IMR-90 (cell line): ENCODE measurements at regions not wholly inside any gene's neighbourhood (a gene's known extent, or its start where the extent isn't known, plus 50 kb on each side); places are given as distances from the start of the nearest gene placed in this dataset.

ENCODE experiments used
- ATAC-seq: fragments of 200-7000 bp; cut with Tn5 transposase; 2 replicates; pipeline ENCODE4 v1.9.1; 2020; ENCODE audit warnings: low read depth, mild to moderate bottlenecking, moderate library complexity
- BruUV-seq: library from RNA; stranded (reverse); fragments of 400-500 nt; replicated peaks from 2 replicates; lab custom pipeline; 2021; lab: Mats Ljungman, UMichigan
- CTCF ChIA-PET: fragments of 300-600 bp; formaldehyde crosslinking; extraction: SDS; loops from one replicate; lab custom pipeline; 2021; ENCODE audit warnings: antibody characterized with exemption; lab: Yijun Ruan, JAX
- POLR2A ChIA-PET: fragments of 300-600 bp; sonication (Branson Sonifier 250); formaldehyde crosslinking; loops from one replicate; lab custom pipeline; 2022; ENCODE audit warnings: antibody characterized with exemption; ENCODE audit not compliant: unreplicated experiment; lab: Charles Lee
- DNase-seq: peaks from one replicate; pipeline ENCODE4 v3.0.0; 2013
- H2AFZ ChIP-seq: replicated peaks from 2 replicates; pipeline ENCODE3; 2013; ENCODE audit warnings: low read length, mild to moderate bottlenecking; ENCODE audit not compliant: poor library complexity
- H2AK5ac ChIP-seq: 2 replicates; pipeline ENCODE4 v1.6.1; 2013; ENCODE audit warnings: low read depth, low read length, inconsistent platforms
- H2AK9ac ChIP-seq: replicated peaks from 2 replicates; pipeline ENCODE3; 2013; ENCODE audit warnings: mild to moderate bottlenecking, low read depth, low read length, moderate library complexity; ENCODE audit not compliant: poor library complexity
- H2BK120ac ChIP-seq: 2 replicates; pipeline ENCODE4 v1.6.1; 2013; ENCODE audit warnings: low read depth, low read length, inconsistent platforms
- H2BK15ac ChIP-seq: 3 replicates; pipeline ENCODE4 v1.6.1; 2013; ENCODE audit warnings: low read depth, low read length, inconsistent platforms
- H2BK20ac ChIP-seq: 2 replicates; pipeline ENCODE4 v1.6.1; 2013; ENCODE audit warnings: low read depth, mild to moderate bottlenecking, inconsistent platforms, low read length, moderate library complexity
- H2BK5ac ChIP-seq: 2 replicates; pipeline ENCODE4 v1.6.1; 2013; ENCODE audit warnings: mild to moderate bottlenecking, low read depth, low read length, inconsistent platforms; ENCODE audit not compliant: poor library complexity, severe bottlenecking
- H3K14ac ChIP-seq: replicated peaks from 2 replicates; pipeline ENCODE4 v1.6.1; 2013; ENCODE audit warnings: low read depth, low read length, inconsistent platforms
- H3K18ac ChIP-seq: 2 replicates; pipeline ENCODE4 v1.6.1; 2013; ENCODE audit warnings: low read depth, low read length, control low read depth
- H3K23ac ChIP-seq: 2 replicates; pipeline ENCODE4 v1.6.1; 2013; ENCODE audit warnings: low read depth, low read length, inconsistent platforms
- H3K27ac ChIP-seq: 2 replicates; pipeline ENCODE4 v1.5.1; 2013; ENCODE audit warnings: mild to moderate bottlenecking, control low read depth, low read length; ENCODE audit not compliant: insufficient read depth
- H3K27me3 ChIP-seq: 2 replicates; pipeline ENCODE4 v1.6.1; 2013; ENCODE audit warnings: low read length; ENCODE audit not compliant: control insufficient read depth, insufficient read depth
- H3K36me3 ChIP-seq: 2 replicates; pipeline ENCODE4 v1.6.1; 2013; ENCODE audit warnings: low read length, mixed read lengths; ENCODE audit not compliant: control insufficient read depth, insufficient read depth
- H3K4ac ChIP-seq: 2 replicates; pipeline ENCODE4 v1.6.1; 2013; ENCODE audit warnings: low read depth, low read length, inconsistent platforms
- H3K4me1 ChIP-seq: 2 replicates; pipeline ENCODE4 v1.6.1; 2013; ENCODE audit warnings: low read length, mixed read lengths; ENCODE audit not compliant: control insufficient read depth, insufficient read depth
- H3K4me2 ChIP-seq: 2 replicates; pipeline ENCODE4 v1.6.1; 2013; ENCODE audit warnings: low read depth, mild to moderate bottlenecking, control low read depth, low read length, moderate library complexity
- H3K4me3 ChIP-seq: 2 replicates; pipeline ENCODE4 v1.5.1; 2013; ENCODE audit warnings: low read depth, mild to moderate bottlenecking, control low read depth, low read length, moderate library complexity; ENCODE audit not compliant: insufficient read depth
- H3K56ac ChIP-seq: 2 replicates; pipeline ENCODE4 v1.6.1; 2013; ENCODE audit warnings: low read length, inconsistent platforms; ENCODE audit not compliant: insufficient read depth; ENCODE audit errors: extremely low read depth
- H3K79me1 ChIP-seq, 2 experiments: 2 replicates each; pipeline ENCODE4 v1.6.1; 2013; ENCODE audit warnings: low read length in 2 of 2, inconsistent platforms in 1 of 2, low read depth in 1 of 2
- H3K9ac ChIP-seq: 2 replicates; pipeline ENCODE4 v1.6.1; 2013; ENCODE audit warnings: low read depth, low read length, control low read depth
- H3K9me1 ChIP-seq: 2 replicates; pipeline ENCODE4 v1.6.1; 2013; ENCODE audit warnings: low read length, inconsistent platforms; ENCODE audit not compliant: insufficient read depth
- H3K9me3 ChIP-seq: 2 replicates; pipeline ENCODE4 v1.6.1; 2013; ENCODE audit warnings: low read length; ENCODE audit not compliant: control insufficient read depth, insufficient read depth
- H4K20me1 ChIP-seq: 2 replicates; pipeline ENCODE4 v1.6.1; 2013; ENCODE audit warnings: low read length, inconsistent platforms; ENCODE audit not compliant: insufficient read depth
- H4K5ac ChIP-seq: 2 replicates; pipeline ENCODE4 v1.6.1; 2013; ENCODE audit warnings: mild to moderate bottlenecking, low read depth, low read length, control low read depth
- H4K8ac ChIP-seq, 2 experiments: 2 replicates each; pipeline ENCODE4 v1.6.1; 2013; ENCODE audit warnings: low read depth in 2 of 2, low read length in 2 of 2, control low read depth in 1 of 2, inconsistent platforms in 1 of 2
- H4K91ac ChIP-seq: 2 replicates; pipeline ENCODE4 v1.6.1; 2013; ENCODE audit warnings: low read depth, low read length, inconsistent platforms; ENCODE audit not compliant: insufficient read depth
- BHLHE40 ChIP-seq: fragments of 150-350 bp; IDR thresholded peaks from 2 replicates; pipeline ENCODE4 v1.6.1; 2016; ENCODE audit warnings: mild to moderate bottlenecking, low read depth, low read length
- CEBPB ChIP-seq: IDR thresholded peaks from 2 replicates; pipeline ENCODE4 v1.6.1; 2012; ENCODE audit warnings: low read depth, low read length, improper control_type of control experiment
- CHD1 ChIP-seq: IDR thresholded peaks from 2 replicates; pipeline ENCODE4 v1.6.1; 2012; ENCODE audit warnings: low read depth, low read length, improper control_type of control experiment
- CTCF ChIP-seq: conservative IDR thresholded peaks from 2 replicates; pipeline ENCODE4 v1.5.1; 2012; ENCODE audit warnings: mild to moderate bottlenecking, low read depth, low read length, improper control_type of control experiment
- ELK1 ChIP-seq: fragments of 150-350 bp; IDR thresholded peaks from 2 replicates; pipeline ENCODE4 v1.6.1; 2016; ENCODE audit warnings: low read depth, mild to moderate bottlenecking, low read length, moderate library complexity, borderline replicate concordance
- FOS ChIP-seq: fragments of 150-350 bp; IDR thresholded peaks from 2 replicates; pipeline ENCODE4 v1.6.1; 2016; ENCODE audit warnings: low read depth, low read length
- MAFK ChIP-seq: IDR thresholded peaks from 2 replicates; pipeline ENCODE4 v1.6.1; 2012; ENCODE audit warnings: low read depth, low read length, improper control_type of control experiment
- MAZ ChIP-seq: IDR thresholded peaks from 2 replicates; pipeline ENCODE4 v1.6.1; 2012; ENCODE audit warnings: low read depth, mild to moderate bottlenecking, low read length, improper control_type of control experiment, moderate library complexity, borderline replicate concordance
- MXI1 ChIP-seq: IDR thresholded peaks from 2 replicates; pipeline ENCODE4 v1.6.1; 2012; ENCODE audit warnings: low read depth, mild to moderate bottlenecking, low read length, moderate library complexity, borderline replicate concordance
- NFE2L2 ChIP-seq: fragments of 150-350 bp; IDR thresholded peaks from 2 replicates; pipeline ENCODE4 v1.6.1; 2016; ENCODE audit warnings: low read depth, mild to moderate bottlenecking, low read length
- POLR2A ChIP-seq: IDR thresholded peaks from 2 replicates; pipeline ENCODE4 v1.6.1; 2012; ENCODE audit warnings: mild to moderate bottlenecking, low read depth, low read length
- RAD21 ChIP-seq: IDR thresholded peaks from 2 replicates; pipeline ENCODE4 v1.6.1; 2012; ENCODE audit warnings: low read length, improper control_type of control experiment
- RCOR1 ChIP-seq: IDR thresholded peaks from 2 replicates; pipeline ENCODE4 v1.6.1; 2012; ENCODE audit warnings: mild to moderate bottlenecking, low read length, improper control_type of control experiment; ENCODE audit not compliant: insufficient replicate concordance
- RFX5 ChIP-seq: IDR thresholded peaks from 2 replicates; pipeline ENCODE4 v1.8.0; 2012; ENCODE audit warnings: low read depth, mild to moderate bottlenecking, low read length, moderate library complexity
- SMC3 ChIP-seq: fragments of 150-350 bp; IDR thresholded peaks from 2 replicates; pipeline ENCODE4 v1.6.1; 2016; ENCODE audit warnings: low read depth, mild to moderate bottlenecking, antibody characterized with exemption, low read length, moderate library complexity
- USF2 ChIP-seq: fragments of 150-350 bp; IDR thresholded peaks from 2 replicates; pipeline ENCODE4 v1.6.1; 2017; ENCODE audit warnings: mild to moderate bottlenecking, antibody characterized with exemption, low read length, low read depth
- WGBS, 2 experiments: methylation state at CpG; one replicate each; pipeline versions ENCODE4 v1.1.5 to v1.1.7; 2013; ENCODE audit warnings: missing lambda C conversion rate in 2 of 2; ENCODE audit not compliant: insufficient read length in 1 of 2; ENCODE audit errors: extremely low coverage in 2 of 2; 5-methylcytosine and 5-hydroxymethylcytosine counted together
- dilution Hi-C: fragments of 300-500 bp; cut with HindIII; formaldehyde crosslinking; loops from one replicate; pipeline ENCODE4 v1.14.3; 2018; ENCODE audit warnings: low sequenced_read_pairs; ENCODE audit not compliant: unreplicated experiment
- in situ Hi-C: fragments of 300-500 bp; cut with MboI; formaldehyde crosslinking; loops from 3 replicates; pipeline ENCODE4 v1.14.3; 2019; ENCODE audit warnings: low sequenced_read_pairs, inconsistent platforms, mixed read lengths
- intact Hi-C: fragments of 100-400 bp; cut with micrococcal nuclease; formaldehyde crosslinking; loops from 2 replicates; pipeline ENCODE4 v1.10.0; 2022

GRCh38 chr18:31237142-31237541 is 74.5 kb upstream of the DSC1 start:
- no peak overlapping the region for H2AK9ac ChIP-seq
- H3K14ac ChIP-seq, result no peak overlapping the region
- H2BK15ac ChIP-seq, result no peak overlapping the region
- intact Hi-C loops, result no loop called here
- ChIA-PET POLR2A (no interaction called here), CTCF (interaction anchor here (0.6 kb wide), 1 partner anchor 11 kb away, joined by 3 read pairs; no protein-coding TSS in a partner anchor)
- H3K4me3 ChIP-seq, result no peak overlapping the region
- H4K91ac ChIP-seq, result no peak overlapping the region
- in situ Hi-C loops, result no loop called here
- ATAC-seq (no peak), DNase-seq (no peak)
- no CpG with 5 or more reads among the region's 2 CpGs for WGBS, 2 experiments
- no peak overlapping the region for H3K4me2 ChIP-seq
- H2BK120ac ChIP-seq, result no peak overlapping the region
- H2AFZ ChIP-seq, result no peak overlapping the region
- H3K23ac ChIP-seq, result no peak overlapping the region
- no peaks in the 10 kb centered on the region for H3K36me3 ChIP-seq
- no peak overlapping the region for H2BK20ac ChIP-seq
- H3K9ac ChIP-seq, result no peak overlapping the region
- no peak overlapping the region for H3K4ac ChIP-seq
- H2BK5ac ChIP-seq, result no peak overlapping the region
- H3K4me1 ChIP-seq, result peaks cover 4% of the 10 kb centered on the region; the same call in 1 of the 2 replicates
- H4K20me1 ChIP-seq, result no peaks in the 10 kb centered on the region
- no TSS peak for BruUV-seq
- no peaks in the 10 kb centered on the region for H3K27me3 ChIP-seq
- no peak overlapping the region for H2AK5ac ChIP-seq
- TF ChIP-seq USF2 (no peak), RFX5 (no peak), MAFK (no peak), FOS (no peak), BHLHE40 (no peak), RAD21 (no peak), SMC3 (no peak), MXI1 (no peak), ELK1 (no peak), MAZ (no peak), CEBPB (no peak), CTCF (no peak), NFE2L2 (no peak), RCOR1 (no peak), POLR2A (no peak), CHD1 (no peak)
- no peaks in the 10 kb centered on the region for H3K9me1 ChIP-seq
- no peak overlapping the region for H4K8ac ChIP-seq
- dilution Hi-C loops, result no loop called here
- H3K79me1 ChIP-seq, result no peaks in the 10 kb centered on the region
- no peak overlapping the region for H4K5ac ChIP-seq
- no peak overlapping the region for H3K18ac ChIP-seq
- H3K27ac ChIP-seq, result no peak overlapping the region
- no peaks in the 10 kb centered on the region for H3K9me3 ChIP-seq
- no peak overlapping the region for H3K56ac ChIP-seq
